Nephron progenitor cell (in vitro differentiated cells): ENCODE measurements at regions not wholly inside any gene's neighbourhood (a gene's known extent, or its start where the extent isn't known, plus 50 kb on each side); places are given as distances from the start of the nearest gene placed in this dataset.

Experiments
- DNase-seq: peaks from one replicate; pipeline ENCODE4 v3.0.0; 2021
- H3K27ac Mint-ChIP-seq: 2 replicates; pipeline ENCODE4 v1.8.0; 2021; ENCODE audit warnings: mild to moderate bottlenecking, moderate library complexity, mixed read lengths
- H3K27me3 Mint-ChIP-seq: 2 replicates; pipeline ENCODE4 v1.8.0; 2021; ENCODE audit warnings: mild to moderate bottlenecking, low read depth, mixed read lengths; ENCODE audit not compliant: poor library complexity
- H3K36me3 Mint-ChIP-seq: 2 replicates; pipeline ENCODE4 v1.8.0; 2021; ENCODE audit warnings: low read depth, mixed read lengths
- H3K4me1 Mint-ChIP-seq: 2 replicates; pipeline ENCODE4 v1.8.0; 2021; ENCODE audit warnings: mixed read lengths
- H3K4me3 Mint-ChIP-seq: 2 replicates; pipeline ENCODE4 v1.8.0; 2021; ENCODE audit warnings: mild to moderate bottlenecking, moderate library complexity, mixed read lengths
- H3K9me3 Mint-ChIP-seq: 2 replicates; pipeline ENCODE4 v1.8.0; 2021; ENCODE audit warnings: mild to moderate bottlenecking, moderate library complexity, mixed read lengths
- TF ChIP-seq, protein P1 (sequence below): fragments of 200-600 bp; sonication (generic); IDR thresholded peaks from 2 replicates; pipeline ENCODE4 v1.5.0; 2021; ENCODE audit warnings: antibody characterized with exemption

DNA sequence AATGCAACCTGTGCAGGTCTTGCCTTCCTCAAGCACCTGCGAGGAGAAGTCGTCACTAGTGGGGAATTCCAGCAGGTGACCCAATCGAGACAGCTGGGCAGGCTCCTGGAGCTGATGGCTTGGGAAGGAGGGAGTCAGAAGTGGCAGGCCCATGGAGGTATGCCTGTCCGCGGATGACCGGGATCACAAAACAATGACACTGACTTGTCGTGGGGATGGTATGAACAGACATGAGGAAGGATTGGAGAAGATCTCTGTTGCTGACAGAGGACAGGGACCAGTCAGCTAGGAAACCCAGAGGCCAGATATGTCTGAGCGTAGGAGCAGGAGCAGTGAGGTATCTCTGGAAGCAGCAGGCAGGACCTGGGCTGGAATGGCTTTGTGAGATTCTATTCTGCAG lies 233.3 kb downstream of the SOX9 start:
- TF ChIP-seq, protein P1, sequence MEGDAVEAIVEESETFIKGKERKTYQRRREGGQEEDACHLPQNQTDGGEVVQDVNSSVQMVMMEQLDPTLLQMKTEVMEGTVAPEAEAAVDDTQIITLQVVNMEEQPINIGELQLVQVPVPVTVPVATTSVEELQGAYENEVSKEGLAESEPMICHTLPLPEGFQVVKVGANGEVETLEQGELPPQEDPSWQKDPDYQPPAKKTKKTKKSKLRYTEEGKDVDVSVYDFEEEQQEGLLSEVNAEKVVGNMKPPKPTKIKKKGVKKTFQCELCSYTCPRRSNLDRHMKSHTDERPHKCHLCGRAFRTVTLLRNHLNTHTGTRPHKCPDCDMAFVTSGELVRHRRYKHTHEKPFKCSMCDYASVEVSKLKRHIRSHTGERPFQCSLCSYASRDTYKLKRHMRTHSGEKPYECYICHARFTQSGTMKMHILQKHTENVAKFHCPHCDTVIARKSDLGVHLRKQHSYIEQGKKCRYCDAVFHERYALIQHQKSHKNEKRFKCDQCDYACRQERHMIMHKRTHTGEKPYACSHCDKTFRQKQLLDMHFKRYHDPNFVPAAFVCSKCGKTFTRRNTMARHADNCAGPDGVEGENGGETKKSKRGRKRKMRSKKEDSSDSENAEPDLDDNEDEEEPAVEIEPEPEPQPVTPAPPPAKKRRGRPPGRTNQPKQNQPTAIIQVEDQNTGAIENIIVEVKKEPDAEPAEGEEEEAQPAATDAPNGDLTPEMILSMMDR: no peak
- Mint-ChIP-seq H3K36me3 (peaks cover 5% of the 10 kb centered on the region), H3K27me3 (peaks cover 17% of the 10 kb centered on the region), H3K9me3 (peaks cover 18% of the 10 kb centered on the region), H3K4me3 (no peak overlapping the region), H3K27ac (no peak overlapping the region), H3K4me1 (peaks cover 40% of the 10 kb centered on the region)
- no peak for DNase-seq

DNA sequence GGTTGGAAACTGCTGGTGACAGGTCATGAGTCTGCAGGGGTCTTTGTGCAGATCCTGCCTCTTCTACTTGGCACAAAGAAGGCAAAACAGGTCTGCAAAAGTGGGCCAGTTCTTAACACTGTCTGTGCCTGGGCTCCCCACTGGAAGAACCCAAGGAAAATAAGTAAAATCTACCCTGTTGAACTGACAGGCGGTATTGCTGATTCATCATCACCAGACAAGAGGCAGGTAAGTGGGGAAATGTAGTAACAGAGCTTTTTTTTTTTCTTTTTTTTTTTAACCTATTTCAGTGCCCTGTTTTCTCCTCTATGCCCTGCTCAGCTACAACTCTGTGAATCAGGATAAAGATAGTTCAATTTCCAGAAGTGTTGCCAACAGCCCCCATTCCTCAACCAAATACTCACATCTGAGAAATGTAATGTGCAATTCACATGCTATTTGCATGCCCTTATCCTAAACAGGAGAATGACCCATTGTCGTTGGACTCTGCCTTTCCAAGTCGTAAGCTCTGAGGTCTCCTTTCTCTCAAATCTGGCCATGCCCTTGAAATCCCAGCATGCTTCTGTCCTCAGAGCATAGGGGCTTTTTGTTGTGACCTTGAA lies 237.0 kb downstream of the SOX9 start:
- no peak overlapping the region for H3K27ac Mint-ChIP-seq
- H3K27me3 Mint-ChIP-seq: peaks cover 29% of the 10 kb centered on the region
- H3K36me3 Mint-ChIP-seq: peaks cover 5% of the 10 kb centered on the region
- DNase-seq: no peak
- H3K4me1 Mint-ChIP-seq: peaks cover 24% of the 10 kb centered on the region
- no peak overlapping the region for H3K4me3 Mint-ChIP-seq
- TF ChIP-seq, protein P1: no peak
- H3K9me3 Mint-ChIP-seq: peaks cover 18% of the 10 kb centered on the region

DNA sequence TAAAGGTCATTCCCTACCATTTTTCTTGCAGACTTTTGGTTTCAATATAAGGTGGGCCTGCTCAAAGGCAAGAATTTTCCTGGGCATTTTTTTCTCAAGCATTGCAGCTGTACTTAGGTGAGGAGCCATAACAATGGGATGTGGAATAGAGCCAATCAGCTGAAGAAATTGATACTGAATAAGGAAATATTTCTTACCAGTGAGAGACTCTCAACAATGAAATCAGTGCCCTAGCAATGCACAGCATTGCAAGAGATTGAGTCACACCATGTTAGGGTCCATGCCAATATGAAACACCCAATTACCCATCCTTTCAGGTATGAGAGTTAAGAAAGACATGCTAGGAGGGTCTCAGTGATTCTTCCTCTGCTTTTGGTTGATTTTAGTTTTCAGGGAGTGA lies 237.6 kb downstream of the SOX9 start:
- Mint-ChIP-seq H3K36me3 (peaks cover 1% of the 10 kb centered on the region), H3K27me3 (peaks cover 25% of the 10 kb centered on the region), H3K27ac (no peak overlapping the region), H3K9me3 (peaks cover 13% of the 10 kb centered on the region), H3K4me3 (no peak overlapping the region), H3K4me1 (peaks cover 24% of the 10 kb centered on the region)
- TF ChIP-seq, protein P1: no peak
- no peak for DNase-seq

DNA sequence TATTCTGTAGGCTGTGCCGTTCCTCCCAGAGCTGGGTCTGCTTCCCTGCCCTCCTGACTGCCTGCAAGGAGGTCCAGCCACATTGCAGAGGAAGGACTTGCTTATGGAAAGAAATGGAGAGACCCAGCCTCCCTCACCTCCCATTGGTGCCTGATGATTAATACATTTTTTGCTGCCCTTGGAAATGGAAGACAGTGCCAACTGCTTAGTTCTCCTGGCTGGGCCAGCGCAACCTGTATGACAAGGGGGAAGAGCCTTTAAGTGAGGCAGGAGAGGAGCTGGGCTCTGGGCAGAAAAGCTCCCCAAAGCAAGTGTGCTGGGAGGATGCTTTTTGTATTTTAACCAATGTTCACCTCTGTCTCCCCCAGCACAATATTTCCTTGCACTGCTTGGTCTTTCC lies 238.5 kb downstream of the SOX9 start:
- H3K4me3 Mint-ChIP-seq: no peak overlapping the region
- peaks cover 5% of the 10 kb centered on the region for H3K9me3 Mint-ChIP-seq
- TF ChIP-seq, protein P1: no peak
- DNase-seq: no peak
- H3K36me3 Mint-ChIP-seq: no peaks in the 10 kb centered on the region
- peaks cover 25% of the 10 kb centered on the region for H3K4me1 Mint-ChIP-seq
- H3K27ac Mint-ChIP-seq: no peak overlapping the region
- peaks cover 25% of the 10 kb centered on the region for H3K27me3 Mint-ChIP-seq

DNA sequence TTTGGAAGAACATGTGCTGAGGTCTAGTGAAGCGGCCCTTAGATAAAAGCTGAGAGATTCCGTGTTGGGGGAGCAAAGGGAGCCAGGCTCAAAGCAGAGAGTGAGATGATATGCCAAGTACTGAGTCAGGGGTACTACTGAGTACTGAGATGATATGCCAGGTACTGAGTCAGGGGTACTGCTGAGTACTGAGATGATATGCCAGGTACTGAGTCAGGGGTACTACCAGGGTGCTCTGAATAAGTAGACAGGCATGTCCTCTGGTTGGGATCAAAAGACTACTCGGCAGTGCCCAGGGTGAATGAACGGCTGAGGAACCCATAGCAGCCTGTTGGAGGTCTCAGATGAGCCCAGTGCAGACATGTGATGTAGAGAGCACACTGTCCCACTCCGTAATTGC lies 239.0 kb downstream of the SOX9 start:
- peaks cover 3% of the 10 kb centered on the region for H3K9me3 Mint-ChIP-seq
- H3K27ac Mint-ChIP-seq: no peak overlapping the region
- no peaks in the 10 kb centered on the region for H3K36me3 Mint-ChIP-seq
- no peak for DNase-seq
- peaks cover 25% of the 10 kb centered on the region for H3K27me3 Mint-ChIP-seq
- TF ChIP-seq, protein P1: no peak
- H3K4me3 Mint-ChIP-seq: no peak overlapping the region
- H3K4me1 Mint-ChIP-seq: peaks cover 29% of the 10 kb centered on the region

DNA sequence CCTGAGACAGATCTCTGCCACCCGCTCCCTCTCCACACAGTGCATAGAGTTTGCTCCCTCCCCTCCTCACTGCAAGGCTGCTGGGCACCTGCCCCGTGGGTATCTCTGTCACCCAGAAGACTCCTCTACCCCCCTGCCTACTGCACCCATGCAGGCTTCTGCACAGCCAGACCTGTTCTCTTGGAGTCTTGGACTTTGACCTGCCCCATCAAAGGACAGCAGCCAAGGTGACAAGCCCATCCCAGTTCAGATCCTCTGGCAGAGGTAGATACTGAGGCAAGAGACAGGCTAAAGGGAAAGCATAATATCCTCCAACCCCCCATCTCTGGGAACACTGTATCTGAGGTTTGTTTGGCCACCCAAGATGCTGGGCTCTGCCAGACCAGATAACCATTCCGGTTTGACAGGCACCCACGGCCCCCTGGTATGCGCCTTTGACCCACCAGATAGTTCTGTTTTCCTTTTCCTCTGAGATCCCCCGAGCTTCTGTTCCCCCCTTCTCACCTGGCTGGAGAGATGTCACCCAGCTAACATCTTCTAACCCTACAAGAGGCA lies 239.6 kb downstream of the SOX9 start:
- Mint-ChIP-seq H3K9me3 (peaks cover 3% of the 10 kb centered on the region), H3K4me1 (peaks cover 29% of the 10 kb centered on the region), H3K36me3 (no peaks in the 10 kb centered on the region), H3K27ac (no peak overlapping the region), H3K27me3 (peaks cover 25% of the 10 kb centered on the region), H3K4me3 (no peak overlapping the region)
- TF ChIP-seq, protein P1: no peak
- DNase-seq: no peak
